HG02642 (cell line): ENCODE measurements at regions not wholly inside any gene's neighbourhood (a gene's known extent, or its start where the extent isn't known, plus 50 kb on each side); places are given as distances from the start of the nearest gene placed in this dataset.

Experiments used
- ATAC-seq: cut with Tn5 transposase; IDR thresholded peaks from one replicate; pipeline ENCODE4 v1.9.1; 2021; ENCODE audit warnings: mild to moderate bottlenecking; ENCODE audit not compliant: unreplicated experiment, poor library complexity

DNA sequence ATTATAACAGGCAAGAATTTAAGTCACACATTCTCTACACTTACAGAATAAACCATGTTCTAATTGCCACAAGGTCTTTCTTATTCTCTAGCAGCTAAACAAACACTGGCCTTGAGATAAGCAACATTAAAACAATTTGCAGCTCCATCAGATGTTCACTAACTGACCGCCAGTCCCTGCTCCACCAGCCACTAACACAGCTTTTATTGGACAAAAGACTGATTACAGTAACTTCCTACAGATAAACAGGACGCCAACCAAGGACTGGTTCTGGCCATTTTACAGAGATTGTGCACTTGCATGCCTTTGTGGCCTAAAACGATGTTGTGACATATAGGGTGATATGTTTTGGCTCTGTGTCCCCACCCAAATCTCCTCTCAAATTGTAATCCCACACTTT lies 388.9 kb upstream of the LRRC4C start:
- no peak for ATAC-seq

DNA sequence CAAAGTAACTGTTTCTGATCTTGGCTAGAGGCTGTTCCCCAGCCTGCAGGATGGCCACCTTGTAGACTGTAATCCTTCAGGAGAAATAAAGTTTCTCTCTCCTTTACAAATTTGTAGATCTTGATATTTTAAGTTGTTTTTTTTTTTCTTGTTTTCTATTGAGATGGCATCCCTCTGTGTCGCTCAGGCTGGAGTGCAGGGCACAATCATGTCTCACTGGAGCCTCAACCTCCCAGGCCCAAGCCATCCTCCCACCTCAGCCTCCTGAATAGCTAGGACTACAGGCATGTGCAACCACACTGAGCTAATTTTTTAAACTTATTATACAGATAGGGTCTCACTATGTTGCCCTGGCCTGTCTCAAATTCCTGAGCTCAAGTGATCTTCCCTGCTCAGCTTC lies 389.8 kb upstream of the LRRC4C start:
- no peak for ATAC-seq

DNA sequence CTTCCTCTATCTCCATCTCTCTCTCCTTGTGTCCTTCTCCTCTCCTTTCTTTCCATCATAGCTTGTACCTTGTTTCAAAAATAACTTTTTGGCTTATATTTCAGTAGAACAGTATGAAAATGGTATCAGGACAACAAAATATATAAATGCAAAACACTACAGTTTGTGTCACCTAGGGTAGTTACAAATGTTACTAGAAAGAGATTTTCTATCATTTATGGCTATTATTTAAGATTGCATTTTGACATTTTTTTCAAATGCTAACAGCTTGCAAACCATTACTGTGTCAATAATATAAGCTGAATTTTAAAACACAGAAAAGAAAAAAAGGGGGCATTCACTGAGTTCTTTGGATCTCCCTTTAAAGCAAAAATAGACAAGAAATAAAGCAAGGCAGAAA lies 392.3 kb upstream of the LRRC4C start:
- no peak for ATAC-seq

DNA sequence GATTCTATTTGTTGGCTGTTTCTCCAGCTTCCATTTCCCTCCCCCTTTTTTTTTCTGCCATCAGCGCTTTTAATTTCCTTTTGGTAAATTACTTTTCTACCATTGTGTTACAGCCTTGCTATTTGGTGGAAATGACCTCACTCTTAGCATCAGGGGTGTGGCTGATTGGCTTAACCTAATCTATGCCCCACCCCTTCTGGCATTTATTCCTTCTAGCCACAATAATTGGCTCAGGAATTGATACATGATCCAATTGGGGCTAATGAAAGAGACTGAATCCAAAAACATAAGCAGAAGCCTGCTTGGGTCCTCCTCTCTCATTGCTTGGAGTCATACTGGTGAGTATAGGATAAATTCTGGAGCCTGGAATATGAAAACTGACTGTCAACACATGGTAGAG lies 402.4 kb upstream of the LRRC4C start:
- ATAC-seq: no peak

DNA sequence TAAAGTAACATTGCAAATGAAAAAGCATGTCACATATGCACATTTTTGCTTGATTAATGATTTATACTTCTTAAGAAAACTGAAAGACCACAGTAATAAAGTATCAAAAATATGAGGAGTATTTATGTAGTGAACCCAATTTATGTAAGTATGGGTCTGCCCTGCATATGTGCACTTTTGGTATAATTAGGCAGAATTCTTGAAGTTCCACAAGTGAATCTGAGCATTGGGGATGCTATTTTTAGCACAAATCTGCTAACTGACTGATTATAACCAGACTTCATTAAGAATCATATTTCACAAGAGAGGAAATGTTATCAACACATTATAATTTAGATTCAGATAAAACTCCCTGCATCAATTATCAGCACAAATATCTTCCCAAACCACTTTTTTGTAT lies 407.1 kb upstream of the LRRC4C start:
- ATAC-seq: no peak

DNA sequence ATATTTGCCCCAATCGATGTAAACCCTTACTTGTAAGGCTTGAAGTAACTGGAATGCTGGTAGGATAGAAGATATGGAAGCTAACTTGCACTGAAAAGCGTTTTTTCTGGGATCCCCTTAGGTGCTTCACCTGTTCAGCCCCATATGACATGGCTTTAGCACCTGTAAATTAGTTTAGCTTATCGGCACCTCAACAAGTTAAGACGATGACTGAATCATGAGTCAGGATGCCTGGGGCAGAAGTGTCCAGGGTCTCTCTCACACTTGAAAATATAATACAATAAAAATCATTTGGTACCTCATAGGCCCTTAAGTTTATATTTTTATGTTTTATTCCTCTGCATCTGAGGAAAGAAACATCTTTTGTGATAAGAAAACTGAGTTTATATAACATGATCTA lies 409.2 kb upstream of the LRRC4C start:
- ATAC-seq: no peak

DNA sequence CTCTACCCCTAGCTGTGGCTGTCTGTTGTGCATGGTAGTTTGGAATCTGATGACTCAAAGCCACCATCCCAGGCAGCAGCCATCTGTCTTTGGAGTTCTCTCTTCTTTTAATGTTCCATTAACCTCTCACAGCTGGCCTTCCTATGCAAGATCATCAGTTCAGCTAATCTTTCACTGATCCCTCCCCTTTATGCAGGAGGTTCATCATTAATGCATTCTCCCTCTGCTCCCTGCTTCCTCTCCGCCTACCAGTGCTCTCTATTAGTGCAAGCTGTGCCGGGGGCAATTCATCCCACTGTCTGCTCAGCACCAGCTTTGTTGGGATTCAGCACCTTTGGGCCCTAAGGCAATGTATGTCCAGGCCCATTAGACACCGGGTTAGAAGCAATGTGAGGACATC lies 413.0 kb upstream of the LRRC4C start:
- ATAC-seq: no peak

DNA sequence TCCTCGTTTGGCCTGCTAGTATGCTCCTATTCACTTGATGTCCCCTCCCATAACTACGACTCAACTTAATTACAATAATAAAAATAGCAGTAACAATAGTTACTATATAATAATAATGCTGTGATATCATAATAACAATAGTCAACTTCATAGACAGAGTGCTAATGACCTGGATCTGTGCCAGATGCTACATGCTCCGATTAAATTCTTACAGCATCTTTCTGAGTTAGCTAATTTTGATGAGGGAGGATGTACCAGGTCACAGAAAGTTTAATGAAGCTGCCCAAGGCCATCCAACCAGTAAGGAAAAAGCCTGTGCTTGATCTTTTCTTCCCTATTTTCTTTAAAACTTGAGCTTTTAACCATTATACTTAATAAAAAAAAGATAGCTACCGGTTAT lies 413.4 kb upstream of the LRRC4C start:
- no peak for ATAC-seq

DNA sequence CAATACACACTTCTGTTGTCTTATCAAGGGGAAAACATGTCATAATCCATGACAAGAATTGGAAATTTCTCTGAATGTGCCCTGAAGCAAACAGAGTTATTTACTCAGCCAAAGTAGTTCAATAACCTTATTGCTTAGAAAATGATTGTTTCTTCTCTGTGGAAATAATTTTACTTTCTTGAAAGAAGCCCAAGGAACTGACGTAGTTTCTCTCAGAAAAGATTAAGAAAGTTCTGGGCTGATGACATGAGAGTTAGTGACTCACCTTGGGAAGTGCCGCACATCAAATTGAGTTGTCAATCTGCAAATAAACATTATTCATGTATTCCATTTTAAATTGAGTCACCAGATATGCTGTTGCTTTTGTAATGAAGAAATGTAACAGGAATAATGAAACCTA lies 418.6 kb upstream of the LRRC4C start:
- ATAC-seq: no peak

DNA sequence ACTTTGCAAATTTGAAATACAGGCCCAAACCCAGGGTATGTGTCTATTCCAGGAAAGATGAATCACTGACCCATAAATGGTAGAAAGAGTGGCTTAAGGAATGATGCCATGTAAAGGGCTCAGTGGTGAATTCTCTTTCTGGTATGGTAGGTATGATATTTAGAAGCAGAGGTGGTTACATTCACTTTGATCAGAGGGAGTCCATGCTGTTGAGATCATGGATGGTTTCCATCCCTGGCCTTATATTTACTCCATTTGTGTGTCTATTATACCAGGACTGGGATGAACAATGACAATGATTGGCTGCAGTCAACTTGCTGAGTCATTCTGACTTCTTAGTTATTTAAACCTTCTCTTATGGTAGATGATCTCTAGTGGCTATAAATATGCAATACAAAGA lies 419.8 kb upstream of the LRRC4C start:
- no peak for ATAC-seq

DNA sequence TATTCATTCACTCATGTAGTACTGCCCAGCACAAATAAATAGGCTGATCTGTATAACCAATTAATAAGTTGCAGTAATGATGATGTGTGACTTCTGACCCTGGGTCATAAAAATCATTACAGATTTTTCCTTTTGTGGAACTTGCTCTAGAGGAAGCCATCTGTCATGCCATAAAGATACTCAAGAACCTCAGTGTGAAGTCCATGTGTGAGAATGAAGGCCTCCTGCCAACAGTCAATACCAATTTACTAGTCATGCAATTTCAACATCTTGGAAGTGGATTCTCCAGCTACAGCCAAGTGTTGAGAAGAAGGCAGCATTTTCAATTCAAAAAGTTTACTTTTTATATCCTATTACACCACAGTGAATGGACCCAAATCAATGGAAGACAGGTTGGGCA lies 435.6 kb upstream of the LRRC4C start:
- ATAC-seq: no peak

DNA sequence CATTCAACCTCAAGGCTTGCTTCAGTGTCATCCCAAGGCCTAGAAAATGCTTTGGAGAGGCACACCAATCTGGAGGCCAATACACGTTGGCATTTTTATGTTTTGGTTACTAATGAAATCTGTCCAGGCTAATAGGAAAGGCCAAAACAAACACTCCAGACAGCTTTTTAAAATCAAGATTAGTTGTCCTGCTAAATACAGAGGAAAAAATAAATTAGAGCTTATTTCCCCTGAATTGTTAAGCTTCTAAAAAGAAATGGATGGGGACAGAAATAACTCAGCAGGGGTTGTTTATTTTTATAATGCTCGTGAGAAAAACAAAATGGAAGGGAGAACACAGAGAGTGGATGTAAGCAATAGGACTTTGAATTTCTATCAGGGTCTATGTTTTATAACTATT lies 438.5 kb upstream of the LRRC4C start:
- ATAC-seq: no peak

DNA sequence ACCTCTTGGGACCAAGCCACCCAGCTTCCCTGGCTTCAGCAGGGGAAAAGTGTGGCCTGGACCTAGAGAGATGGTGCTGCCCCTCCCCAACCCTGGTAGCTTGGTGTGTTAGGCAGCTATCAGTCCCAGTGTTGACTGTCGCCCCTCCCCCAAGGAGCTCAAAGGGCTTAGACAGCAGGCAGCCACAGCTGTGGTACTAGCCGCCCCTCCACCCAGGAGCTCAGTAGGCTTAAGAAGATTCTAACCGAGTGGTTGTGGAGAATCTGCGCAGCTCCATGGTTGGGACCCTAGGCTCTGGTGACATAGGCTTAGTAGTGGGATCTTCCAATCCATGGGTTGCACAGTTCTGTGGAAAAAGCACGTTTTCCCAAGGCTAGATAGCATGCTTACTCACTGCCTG lies 458.4 kb upstream of the LRRC4C start:
- no peak for ATAC-seq

DNA sequence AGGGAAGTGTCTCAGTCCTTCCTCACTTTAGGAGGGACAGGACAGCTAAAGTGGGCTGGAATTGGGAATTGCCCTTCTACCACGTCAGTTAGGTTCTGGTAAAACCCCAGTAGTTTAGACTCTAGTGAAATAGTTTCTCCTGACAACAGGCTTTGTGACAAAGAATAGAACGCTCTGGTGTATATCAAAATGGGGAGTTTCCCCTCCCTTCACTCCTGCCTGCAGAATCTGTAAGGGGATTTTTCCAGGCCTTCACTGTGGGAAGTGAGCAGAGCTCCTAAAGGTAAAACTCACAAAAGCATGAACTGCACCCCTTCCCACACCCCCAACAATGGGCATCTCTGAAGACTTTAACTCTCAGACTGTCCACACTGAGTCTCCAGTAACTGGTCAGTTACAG lies 460.9 kb upstream of the LRRC4C start:
- ATAC-seq: no peak

DNA sequence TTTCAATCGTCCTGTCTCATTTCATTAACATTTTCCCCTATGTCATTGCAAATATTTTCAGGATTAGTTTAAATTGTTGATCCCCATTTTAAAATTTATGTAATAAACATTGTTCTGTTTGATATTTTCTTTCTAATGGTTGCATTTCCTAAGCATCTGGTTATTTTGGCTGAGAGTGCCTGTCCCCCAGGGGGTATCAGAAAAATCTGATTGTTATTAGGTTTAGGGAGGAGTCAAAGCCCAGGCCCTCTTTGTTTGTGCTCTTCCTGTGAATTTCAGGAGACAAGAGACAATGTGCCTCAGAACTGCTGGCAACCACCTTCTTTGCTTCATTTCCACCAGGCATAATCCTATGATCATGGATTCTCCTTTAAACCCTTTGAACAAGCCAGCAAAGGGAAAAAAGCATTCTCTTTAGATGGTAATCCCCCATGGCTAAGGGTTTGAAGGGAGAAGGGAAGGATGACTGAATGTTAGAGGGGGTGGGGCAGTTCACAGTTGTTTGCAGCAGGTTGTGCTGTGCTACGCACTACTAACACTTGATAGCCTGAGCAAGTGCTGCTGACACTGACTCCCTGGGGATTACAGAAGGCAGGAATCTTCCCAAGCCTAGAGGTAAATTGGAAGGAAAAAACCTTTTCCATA lies 462.4 kb upstream of the LRRC4C start:
- ATAC-seq: no peak

DNA sequence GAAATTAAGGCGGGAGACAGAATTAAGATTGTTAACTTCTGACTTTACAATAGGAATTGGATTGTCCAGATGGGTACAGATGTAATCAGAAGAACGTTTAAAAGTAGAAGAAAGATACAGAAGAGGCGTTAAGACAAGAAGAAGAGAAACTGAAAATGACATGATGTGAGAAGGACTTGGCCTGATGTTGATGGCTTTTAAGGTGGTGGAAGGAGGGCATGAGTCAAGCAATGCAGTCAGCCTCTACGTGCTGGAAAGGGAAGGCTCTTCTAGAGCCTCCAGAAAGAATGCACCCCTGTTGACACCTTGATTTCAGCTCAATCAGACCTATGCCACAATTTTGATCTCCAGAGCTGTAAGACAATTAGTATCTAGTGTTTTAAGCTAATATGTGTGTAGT lies 466.9 kb upstream of the LRRC4C start:
- no peak for ATAC-seq

DNA sequence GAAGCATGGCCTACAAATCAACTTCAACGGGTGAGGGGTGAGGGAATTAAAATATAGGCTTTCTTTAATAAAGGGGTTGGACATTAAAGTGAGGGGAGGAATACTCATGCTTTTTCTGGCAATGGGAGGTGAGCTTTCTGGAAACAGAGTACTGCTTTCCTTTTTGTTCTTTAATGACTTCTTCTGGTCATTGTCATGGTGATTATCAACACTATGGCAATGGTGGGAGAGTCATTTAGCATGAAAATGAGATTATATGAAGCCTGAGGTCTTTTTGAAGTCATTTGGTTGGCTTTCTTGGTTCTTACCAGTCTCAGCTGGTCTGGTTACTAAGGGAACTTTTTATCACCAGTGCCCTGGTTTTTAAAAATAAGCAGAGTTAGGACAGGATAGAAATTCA lies 475.8 kb upstream of the LRRC4C start:
- ATAC-seq: no peak

DNA sequence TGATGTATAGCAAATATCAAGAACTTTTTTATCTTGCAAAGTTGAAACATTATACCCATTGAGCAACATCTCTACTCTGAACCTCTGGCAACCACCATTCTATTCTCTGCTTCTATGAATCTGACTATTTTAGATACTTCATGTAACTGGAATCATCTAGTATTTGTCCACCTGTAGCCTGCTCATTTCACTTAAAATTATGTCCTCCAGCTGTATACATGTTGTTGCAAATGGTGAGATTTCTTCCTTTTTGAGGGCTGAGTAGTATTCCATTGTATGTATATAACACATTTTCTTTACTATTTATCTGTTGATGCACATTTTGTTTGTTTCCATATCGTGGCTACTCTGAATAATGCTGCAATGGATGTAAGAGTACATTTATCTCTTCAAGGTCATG lies 476.3 kb upstream of the LRRC4C start:
- ATAC-seq: no peak

DNA sequence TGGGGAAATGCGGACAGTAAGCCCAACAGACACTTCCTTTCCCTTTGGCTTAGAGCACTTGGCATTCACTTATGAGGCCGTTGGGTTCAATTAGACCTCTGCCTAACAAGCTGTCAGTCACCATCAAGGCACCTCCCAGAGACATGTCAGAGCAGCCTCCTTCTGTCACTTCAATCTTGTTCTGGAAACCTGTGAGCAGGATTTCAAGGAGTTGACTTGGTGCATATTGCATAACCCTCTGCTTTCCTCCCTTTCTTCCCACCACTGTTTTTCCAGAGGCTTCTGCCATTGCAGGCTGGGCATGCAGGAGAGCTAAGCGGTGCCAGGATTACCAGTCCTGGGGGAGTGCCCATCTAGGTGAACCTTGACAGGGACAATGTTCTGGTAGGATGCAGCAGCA lies 484.2 kb upstream of the LRRC4C start:
- no peak for ATAC-seq

DNA sequence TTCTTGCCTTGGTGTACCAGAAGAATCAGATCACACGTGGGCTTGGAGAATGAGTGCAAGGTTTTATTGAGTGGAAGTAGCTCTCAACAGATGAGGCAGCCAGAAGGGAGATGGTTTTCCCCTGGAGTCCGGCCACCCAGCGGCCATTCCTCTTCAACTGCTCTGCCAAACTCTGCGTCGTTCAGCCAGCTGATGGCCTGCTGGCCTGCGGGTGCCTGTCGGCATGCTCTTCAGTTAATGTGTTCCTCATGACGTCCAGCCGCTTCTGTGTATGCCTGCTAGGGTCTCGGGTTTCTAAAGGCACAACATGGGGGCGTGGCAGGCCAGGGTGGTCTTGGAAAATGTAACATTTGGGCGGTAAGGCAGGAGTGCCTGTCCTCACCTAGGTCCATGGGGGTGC lies 487.9 kb upstream of the LRRC4C start:
- no peak for ATAC-seq

DNA sequence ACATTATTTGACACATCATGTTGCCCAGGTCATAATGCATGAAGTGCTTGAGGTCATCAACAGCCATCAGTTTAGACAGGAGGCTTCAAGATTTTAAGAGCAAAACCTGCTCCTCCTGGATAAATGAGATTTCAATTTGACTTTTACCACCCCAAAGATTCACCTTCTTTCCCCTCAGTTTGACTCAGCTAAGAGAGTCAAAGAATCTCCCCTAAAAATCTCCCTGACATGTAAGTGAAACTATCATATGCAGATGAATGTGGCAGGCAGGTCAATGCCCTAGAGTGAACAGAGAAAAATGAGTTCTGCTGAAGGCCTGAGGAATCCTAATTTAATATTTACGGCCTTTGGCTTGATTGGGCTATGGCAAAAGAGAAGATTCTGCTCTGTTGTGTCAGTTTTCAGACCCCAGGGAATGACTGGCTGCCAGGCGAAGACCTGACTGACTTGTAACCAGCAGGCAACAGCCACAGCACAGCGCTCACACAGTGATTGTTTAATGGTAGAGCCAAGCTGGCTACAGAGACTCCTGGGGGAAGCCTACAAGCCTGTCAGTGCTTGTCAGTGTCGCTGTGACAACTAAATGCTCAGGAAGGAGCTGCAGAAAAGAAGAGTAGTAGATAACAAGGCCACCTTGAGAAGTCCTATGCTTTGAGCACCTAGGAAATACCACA lies 491.2 kb upstream of the LRRC4C start:
- ATAC-seq: no peak

DNA sequence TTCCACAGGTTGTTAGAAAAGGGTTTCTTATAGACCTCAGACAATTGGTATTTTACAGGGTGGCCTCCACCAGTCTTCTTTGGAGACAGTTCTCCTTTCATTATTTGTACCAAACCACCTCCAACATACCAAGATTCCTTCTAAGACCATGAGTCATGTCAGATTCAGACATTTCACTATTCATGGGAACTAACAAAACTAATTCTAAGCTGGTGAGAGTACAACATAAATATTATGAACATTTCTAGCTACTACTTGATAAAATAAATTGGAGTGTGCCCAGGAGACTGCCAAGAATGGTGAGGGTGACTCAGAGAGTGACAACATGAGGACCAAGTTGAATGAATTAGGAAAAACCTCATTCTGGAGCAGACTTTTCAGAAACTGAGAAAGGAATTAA lies 494.6 kb upstream of the LRRC4C start:
- ATAC-seq: no peak

DNA sequence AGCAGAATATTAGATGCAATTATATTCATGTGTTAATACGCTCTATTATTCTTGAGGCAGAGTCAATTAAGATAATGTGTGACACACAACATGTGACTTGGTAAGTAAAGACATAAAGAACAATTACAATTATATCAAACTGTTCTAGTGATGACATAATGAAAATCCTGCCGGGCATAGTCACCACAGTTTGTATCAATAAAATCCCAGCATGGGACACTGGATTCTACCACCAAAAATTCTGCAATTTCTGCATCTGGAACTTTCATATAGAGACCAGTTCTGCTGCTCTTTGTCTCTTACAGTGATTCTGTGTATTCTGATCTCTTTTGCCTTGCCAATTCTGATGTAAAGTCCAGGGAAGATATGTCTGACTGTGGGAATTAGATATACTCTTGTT lies 495.6 kb upstream of the LRRC4C start:
- no peak for ATAC-seq
